ENCODE measurements at regions not wholly inside any gene's neighbourhood (a gene's known extent, or its start where the extent isn't known, plus 50 kb on each side); places are given as distances from the start of the nearest gene placed in this dataset.

DNA sequence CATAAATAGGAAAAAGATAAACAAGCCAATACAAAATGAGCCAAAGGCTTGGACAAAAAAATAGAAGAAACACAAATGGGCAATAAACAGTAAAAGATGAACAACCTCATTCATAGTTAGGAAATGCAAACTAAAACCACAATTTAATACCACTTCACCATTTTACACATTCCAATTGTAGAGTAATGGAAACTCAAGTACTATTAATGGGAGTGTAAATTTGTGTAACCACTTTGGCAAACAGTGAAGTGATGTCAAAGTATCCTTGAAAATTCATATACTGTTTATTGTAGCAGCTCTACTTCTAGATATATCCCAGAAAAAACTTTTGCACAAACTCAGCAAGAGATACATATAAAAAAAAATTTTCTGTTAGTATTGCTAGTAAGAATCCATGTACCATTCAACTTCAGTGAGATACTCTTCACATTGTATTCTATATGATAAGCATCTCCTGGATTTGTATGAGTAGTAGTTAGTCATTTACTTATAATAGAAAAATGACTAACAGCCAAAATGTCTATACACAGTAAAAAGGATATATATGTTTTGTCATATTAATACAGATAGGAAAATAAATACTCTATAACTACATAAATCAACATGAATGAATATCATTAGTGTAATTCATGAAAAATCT is 229.8 kb downstream of the DKK2 start:
- no peak for DNase-seq (ENCODE audit: extremely low spot score)
- POLR2A ChIA-PET, result no interaction called here
- CTCF ChIA-PET, result interaction anchor here (1.0 kb wide), 1 partner anchor 9 kb away, joined by 3 read pairs; no protein-coding TSS in a partner anchor
- TF ChIP-seq, protein P1, sequence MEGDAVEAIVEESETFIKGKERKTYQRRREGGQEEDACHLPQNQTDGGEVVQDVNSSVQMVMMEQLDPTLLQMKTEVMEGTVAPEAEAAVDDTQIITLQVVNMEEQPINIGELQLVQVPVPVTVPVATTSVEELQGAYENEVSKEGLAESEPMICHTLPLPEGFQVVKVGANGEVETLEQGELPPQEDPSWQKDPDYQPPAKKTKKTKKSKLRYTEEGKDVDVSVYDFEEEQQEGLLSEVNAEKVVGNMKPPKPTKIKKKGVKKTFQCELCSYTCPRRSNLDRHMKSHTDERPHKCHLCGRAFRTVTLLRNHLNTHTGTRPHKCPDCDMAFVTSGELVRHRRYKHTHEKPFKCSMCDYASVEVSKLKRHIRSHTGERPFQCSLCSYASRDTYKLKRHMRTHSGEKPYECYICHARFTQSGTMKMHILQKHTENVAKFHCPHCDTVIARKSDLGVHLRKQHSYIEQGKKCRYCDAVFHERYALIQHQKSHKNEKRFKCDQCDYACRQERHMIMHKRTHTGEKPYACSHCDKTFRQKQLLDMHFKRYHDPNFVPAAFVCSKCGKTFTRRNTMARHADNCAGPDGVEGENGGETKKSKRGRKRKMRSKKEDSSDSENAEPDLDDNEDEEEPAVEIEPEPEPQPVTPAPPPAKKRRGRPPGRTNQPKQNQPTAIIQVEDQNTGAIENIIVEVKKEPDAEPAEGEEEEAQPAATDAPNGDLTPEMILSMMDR (IDR thresholded peaks at IDR 0.05; ENCODE audit: control extremely low read depth, extremely low read depth, low read depth, missing control alignments), result no peak

DNA sequence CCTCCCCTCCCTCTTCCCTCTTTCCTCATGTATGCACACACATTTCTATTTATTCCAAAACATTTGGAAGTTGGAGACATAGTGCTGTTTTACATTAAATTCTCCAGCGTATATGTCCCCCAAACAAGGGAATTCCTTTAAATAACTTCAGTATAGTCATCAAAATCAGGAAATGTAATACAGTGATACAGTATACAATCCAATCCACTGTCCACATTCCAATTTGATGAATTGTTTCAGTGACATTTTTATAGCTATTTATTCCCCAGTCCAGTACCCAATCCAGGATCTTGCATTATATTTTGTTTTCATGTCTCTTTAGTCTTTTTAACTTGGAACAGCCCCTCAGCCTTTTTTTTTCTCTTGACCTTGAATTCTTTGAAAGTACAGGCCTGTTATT is 233.0 kb downstream of the DKK2 start:
- ChIA-PET CTCF (no interaction called here), POLR2A (no interaction called here)
- DNase-seq (ENCODE audit: extremely low spot score), result no peak
- TF ChIP-seq, protein P1 (IDR thresholded peaks at IDR 0.05; ENCODE audit: control extremely low read depth, extremely low read depth, low read depth, missing control alignments), result no peak

GRCh38 chr4:106801386-106801785 is 234.7 kb downstream of the DKK2 start:
- ChIA-PET POLR2A (no interaction called here), CTCF (interaction anchor here (1.1 kb wide), 1 partner anchor 12 kb away, joined by 4 read pairs; no protein-coding TSS in a partner anchor)
- DNase-seq (ENCODE audit: extremely low spot score), result no peak
- TF ChIP-seq, protein P1 (IDR thresholded peaks at IDR 0.05; ENCODE audit: control extremely low read depth, extremely low read depth, low read depth, missing control alignments), result no peak

- CTCF ChIA-PET, result interaction anchor here (0.6 kb wide), 1 partner anchor 300 kb away, joined by 3 read pairs; no protein-coding TSS in a partner anchor
- TF ChIP-seq, protein P1 (IDR thresholded peaks at IDR 0.05; ENCODE audit: control extremely low read depth, extremely low read depth, low read depth, missing control alignments), result no peak
- POLR2A ChIA-PET, result no interaction called here
- DNase-seq (ENCODE audit: extremely low spot score), result no peak
Observed at GRCh38 chr4:106796876-106797275, 239.2 kb downstream of the DKK2 start.

GRCh38 chr4:106795326-106795725 is 240.8 kb downstream of the DKK2 start:
- TF ChIP-seq, protein P1 (IDR thresholded peaks at IDR 0.05; ENCODE audit: control extremely low read depth, extremely low read depth, low read depth, missing control alignments), result no peak
- ChIA-PET CTCF (no interaction called here), POLR2A (no interaction called here)
- no peak for DNase-seq (ENCODE audit: extremely low spot score)

DNA sequence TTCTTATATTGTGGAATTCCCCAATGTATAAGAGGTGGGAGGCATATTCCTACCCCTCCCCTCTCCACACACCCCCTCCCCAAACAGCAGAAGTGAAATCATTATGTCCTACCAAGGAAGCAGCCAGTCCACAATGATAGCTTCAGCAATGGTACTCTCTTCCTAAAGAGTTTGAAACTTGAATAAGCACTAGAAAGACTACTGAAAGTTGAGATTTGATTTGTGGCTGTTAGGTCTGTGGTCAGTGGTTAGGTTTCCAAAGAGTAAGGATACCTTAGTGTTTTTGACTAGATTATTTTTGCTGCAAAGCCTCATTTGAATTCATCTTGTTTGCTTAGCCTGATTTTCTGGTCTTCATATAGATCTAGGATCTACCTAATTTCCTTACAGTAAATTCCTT is 242.2 kb downstream of the DKK2 start:
- TF ChIP-seq, protein P1 (IDR thresholded peaks at IDR 0.05; ENCODE audit: control extremely low read depth, extremely low read depth, low read depth, missing control alignments), result no peak
- DNase-seq (ENCODE audit: extremely low spot score), result no peak
- ChIA-PET CTCF (no interaction called here), POLR2A (no interaction called here)
